ENCODE measurements at regions not wholly inside any gene's neighbourhood (a gene's known extent, or its start where the extent isn't known, plus 50 kb on each side); places are given as distances from the start of the nearest gene placed in this dataset.

DNA sequence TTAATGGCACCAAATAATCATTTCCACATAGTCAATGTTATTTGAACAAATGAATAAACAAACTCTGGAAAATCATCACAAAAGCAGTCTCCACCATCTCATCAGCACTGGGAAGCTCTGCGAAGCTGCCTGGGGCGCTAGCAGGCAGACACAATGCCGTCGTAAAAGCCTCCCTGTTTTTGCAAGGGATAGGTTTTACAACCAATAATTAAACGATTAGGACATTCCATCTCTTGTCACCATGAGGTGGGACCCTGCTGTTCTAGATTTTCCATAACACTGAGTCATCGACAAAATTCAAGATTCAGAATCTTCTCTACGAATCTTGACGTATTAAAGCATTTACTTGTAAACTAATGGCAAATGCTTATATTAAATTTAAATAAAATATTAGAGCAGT, 172.8 kb upstream of the AKR1E2 start (continued):
- TF ChIP-seq, protein P1, sequence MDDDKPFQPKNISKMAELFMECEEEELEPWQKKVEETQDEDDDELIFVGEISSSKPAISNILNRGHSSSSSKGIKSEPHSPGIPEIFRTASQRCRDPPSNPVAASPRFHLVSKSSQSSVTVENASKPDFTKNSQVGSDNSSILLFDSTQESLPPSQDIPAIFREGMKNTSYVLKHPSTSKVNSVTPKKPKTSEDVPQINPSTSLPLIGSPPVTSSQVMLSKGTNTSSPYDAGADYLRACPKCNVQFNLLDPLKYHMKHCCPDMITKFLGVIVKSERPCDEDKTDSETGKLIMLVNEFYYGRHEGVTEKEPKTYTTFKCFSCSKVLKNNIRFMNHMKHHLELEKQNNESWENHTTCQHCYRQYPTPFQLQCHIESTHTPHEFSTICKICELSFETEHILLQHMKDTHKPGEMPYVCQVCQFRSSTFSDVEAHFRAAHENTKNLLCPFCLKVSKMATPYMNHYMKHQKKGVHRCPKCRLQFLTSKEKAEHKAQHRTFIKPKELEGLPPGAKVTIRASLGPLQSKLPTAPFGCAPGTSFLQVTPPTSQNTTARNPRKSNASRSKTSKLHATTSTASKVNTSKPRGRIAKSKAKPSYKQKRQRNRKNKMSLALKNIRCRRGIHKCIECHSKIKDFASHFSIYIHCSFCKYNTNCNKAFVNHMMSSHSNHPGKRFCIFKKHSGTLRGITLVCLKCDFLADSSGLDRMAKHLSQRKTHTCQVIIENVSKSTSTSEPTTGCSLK (tag by site-specific recombination; IDR thresholded peaks at IDR 0.05): no peak
- no peak for TF ChIP-seq ZNF555 (tag by site-specific recombination; conservative IDR thresholded peaks at IDR 0.05)
- TF ChIP-seq ZNF174 (tag by site-specific recombination; IDR thresholded peaks at IDR 0.05): no peak
- TF ChIP-seq, protein P2, sequence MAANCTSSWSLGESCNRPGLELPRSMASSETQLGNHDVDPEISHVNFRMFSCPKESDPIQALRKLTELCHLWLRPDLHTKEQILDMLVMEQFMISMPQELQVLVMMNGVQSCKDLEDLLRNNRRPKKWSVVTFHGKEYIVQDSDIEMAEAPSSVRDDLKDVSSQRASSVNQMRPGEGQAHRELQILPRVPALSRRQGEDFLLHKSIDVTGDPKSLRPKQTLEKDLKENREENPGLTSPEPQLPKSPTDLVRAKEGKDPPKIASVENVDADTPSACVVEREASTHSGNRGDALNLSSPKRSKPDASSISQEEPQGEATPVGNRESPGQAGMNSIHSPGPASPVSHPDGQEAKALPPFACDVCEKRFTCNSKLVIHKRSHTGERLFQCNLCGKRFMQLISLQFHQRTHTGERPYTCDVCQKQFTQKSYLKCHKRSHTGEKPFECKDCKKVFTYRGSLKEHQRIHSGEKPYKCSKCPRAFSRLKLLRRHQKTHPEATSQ (tag by site-specific recombination; IDR thresholded peaks at IDR 0.05): no peak
- TF ChIP-seq REPIN1 (tag by site-specific recombination; IDR thresholded peaks at IDR 0.05; ENCODE audit: low read depth): no peak
- TF ChIP-seq ZNF121 (tag by site-specific recombination; IDR thresholded peaks at IDR 0.05): no peak
- TF ChIP-seq ZNF138 (tag by site-specific recombination; IDR thresholded peaks at IDR 0.05; ENCODE audit: borderline replicate concordance): no peak
- TF ChIP-seq KLF9 (tag by site-specific recombination; IDR thresholded peaks at IDR 0.05; ENCODE audit: low read depth): 0 out of 2 replicates have a peak, but pooled peaks have one; percentile 23
- no peak for TF ChIP-seq ZNF510 (tag by site-specific recombination; IDR thresholded peaks at IDR 0.05; ENCODE audit: insufficient replicate concordance)
- TF ChIP-seq ZNF48 (tag by site-specific recombination; IDR thresholded peaks at IDR 0.05): no peak
- no peak for TF ChIP-seq ZNF610 (tag by site-specific recombination; IDR thresholded peaks at IDR 0.05; ENCODE audit: borderline replicate concordance)
- TF ChIP-seq ZNF785 (tag by site-specific recombination; IDR thresholded peaks at IDR 0.05): no peak
- TF ChIP-seq HOXC10 (CRISPR knock-in tag; IDR thresholded peaks at IDR 0.05): no peak
- TF ChIP-seq ZNF514 (tag by site-specific recombination; IDR thresholded peaks at IDR 0.05): no peak
- TF ChIP-seq, protein P3, sequence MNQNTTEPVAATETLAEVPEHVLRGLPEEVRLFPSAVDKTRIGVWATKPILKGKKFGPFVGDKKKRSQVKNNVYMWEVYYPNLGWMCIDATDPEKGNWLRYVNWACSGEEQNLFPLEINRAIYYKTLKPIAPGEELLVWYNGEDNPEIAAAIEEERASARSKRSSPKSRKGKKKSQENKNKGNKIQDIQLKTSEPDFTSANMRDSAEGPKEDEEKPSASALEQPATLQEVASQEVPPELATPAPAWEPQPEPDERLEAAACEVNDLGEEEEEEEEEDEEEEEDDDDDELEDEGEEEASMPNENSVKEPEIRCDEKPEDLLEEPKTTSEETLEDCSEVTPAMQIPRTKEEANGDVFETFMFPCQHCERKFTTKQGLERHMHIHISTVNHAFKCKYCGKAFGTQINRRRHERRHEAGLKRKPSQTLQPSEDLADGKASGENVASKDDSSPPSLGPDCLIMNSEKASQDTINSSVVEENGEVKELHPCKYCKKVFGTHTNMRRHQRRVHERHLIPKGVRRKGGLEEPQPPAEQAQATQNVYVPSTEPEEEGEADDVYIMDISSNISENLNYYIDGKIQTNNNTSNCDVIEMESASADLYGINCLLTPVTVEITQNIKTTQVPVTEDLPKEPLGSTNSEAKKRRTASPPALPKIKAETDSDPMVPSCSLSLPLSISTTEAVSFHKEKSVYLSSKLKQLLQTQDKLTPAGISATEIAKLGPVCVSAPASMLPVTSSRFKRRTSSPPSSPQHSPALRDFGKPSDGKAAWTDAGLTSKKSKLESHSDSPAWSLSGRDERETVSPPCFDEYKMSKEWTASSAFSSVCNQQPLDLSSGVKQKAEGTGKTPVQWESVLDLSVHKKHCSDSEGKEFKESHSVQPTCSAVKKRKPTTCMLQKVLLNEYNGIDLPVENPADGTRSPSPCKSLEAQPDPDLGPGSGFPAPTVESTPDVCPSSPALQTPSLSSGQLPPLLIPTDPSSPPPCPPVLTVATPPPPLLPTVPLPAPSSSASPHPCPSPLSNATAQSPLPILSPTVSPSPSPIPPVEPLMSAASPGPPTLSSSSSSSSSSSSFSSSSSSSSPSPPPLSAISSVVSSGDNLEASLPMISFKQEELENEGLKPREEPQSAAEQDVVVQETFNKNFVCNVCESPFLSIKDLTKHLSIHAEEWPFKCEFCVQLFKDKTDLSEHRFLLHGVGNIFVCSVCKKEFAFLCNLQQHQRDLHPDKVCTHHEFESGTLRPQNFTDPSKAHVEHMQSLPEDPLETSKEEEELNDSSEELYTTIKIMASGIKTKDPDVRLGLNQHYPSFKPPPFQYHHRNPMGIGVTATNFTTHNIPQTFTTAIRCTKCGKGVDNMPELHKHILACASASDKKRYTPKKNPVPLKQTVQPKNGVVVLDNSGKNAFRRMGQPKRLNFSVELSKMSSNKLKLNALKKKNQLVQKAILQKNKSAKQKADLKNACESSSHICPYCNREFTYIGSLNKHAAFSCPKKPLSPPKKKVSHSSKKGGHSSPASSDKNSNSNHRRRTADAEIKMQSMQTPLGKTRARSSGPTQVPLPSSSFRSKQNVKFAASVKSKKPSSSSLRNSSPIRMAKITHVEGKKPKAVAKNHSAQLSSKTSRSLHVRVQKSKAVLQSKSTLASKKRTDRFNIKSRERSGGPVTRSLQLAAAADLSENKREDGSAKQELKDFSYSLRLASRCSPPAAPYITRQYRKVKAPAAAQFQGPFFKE (tag by site-specific recombination; IDR thresholded peaks at IDR 0.05; ENCODE audit: borderline replicate concordance): no peak
- no peak for TF ChIP-seq ZNF112 (tag by site-specific recombination; IDR thresholded peaks at IDR 0.05)
- TF ChIP-seq, protein P4, sequence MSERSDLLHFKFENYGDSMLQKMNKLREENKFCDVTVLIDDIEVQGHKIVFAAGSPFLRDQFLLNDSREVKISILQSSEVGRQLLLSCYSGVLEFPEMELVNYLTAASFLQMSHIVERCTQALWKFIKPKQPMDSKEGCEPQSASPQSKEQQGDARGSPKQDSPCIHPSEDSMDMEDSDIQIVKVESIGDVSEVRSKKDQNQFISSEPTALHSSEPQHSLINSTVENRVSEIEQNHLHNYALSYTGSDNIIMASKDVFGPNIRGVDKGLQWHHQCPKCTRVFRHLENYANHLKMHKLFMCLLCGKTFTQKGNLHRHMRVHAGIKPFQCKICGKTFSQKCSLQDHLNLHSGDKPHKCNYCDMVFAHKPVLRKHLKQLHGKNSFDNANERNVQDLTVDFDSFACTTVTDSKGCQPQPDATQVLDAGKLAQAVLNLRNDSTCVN (tag by site-specific recombination; optimal IDR thresholded peaks at IDR 0.05): no peak
- TF ChIP-seq ZNF677 (tag by site-specific recombination; IDR thresholded peaks at IDR 0.05): no peak
- no peak for TF ChIP-seq ZNF202 (tag by site-specific recombination; IDR thresholded peaks at IDR 0.05; ENCODE audit: borderline replicate concordance)
- no peak for TF ChIP-seq ZNF544 (tag by site-specific recombination; IDR thresholded peaks at IDR 0.05)
- peak; percentile 47; the same call in 1 of the 2 replicates for TF ChIP-seq TCF7L2 (IDR thresholded peaks at IDR 0.05; ENCODE audit: borderline replicate concordance, low read depth, low read length)
- no peak for TF ChIP-seq ZNF23 (tag by site-specific recombination; IDR thresholded peaks at IDR 0.05; ENCODE audit: borderline replicate concordance)
- TF ChIP-seq ZNF792 (tag by site-specific recombination; IDR thresholded peaks at IDR 0.05): no peak
- no peak for TF ChIP-seq YY2 (tag by site-specific recombination; IDR thresholded peaks at IDR 0.05)
- no peak for TF ChIP-seq ZNF426 (tag by site-specific recombination; IDR thresholded peaks at IDR 0.05)
- TF ChIP-seq SETDB1 (IDR thresholded peaks at IDR 0.05; ENCODE audit: insufficient read length, low read length): no peak
- TF ChIP-seq, protein P5, sequence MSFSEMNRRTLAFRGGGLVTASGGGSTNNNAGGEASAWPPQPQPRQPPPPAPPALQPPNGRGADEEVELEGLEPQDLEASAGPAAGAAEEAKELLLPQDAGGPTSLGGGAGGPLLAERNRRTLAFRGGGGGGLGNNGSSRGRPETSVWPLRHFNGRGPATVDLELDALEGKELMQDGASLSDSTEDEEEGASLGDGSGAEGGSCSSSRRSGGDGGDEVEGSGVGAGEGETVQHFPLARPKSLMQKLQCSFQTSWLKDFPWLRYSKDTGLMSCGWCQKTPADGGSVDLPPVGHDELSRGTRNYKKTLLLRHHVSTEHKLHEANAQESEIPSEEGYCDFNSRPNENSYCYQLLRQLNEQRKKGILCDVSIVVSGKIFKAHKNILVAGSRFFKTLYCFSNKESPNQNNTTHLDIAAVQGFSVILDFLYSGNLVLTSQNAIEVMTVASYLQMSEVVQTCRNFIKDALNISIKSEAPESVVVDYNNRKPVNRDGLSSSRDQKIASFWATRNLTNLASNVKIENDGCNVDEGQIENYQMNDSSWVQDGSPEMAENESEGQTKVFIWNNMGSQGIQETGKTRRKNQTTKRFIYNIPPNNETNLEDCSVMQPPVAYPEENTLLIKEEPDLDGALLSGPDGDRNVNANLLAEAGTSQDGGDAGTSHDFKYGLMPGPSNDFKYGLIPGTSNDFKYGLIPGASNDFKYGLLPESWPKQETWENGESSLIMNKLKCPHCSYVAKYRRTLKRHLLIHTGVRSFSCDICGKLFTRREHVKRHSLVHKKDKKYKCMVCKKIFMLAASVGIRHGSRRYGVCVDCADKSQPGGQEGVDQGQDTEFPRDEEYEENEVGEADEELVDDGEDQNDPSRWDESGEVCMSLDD (tag by site-specific recombination; IDR thresholded peaks at IDR 0.05): no peak
- peak; percentile 85 for TF ChIP-seq ZEB2 (tag by site-specific recombination; IDR thresholded peaks at IDR 0.05)
